GM19452 (cell line): ENCODE measurements at regions not wholly inside any gene's neighbourhood (a gene's known extent, or its start where the extent isn't known, plus 50 kb on each side); places are given as distances from the start of the nearest gene placed in this dataset.

Experiments
- ATAC-seq: cut with Tn5 transposase; IDR thresholded peaks from one replicate; pipeline ENCODE4 v1.9.1; 2021; ENCODE audit not compliant: unreplicated experiment

DNA sequence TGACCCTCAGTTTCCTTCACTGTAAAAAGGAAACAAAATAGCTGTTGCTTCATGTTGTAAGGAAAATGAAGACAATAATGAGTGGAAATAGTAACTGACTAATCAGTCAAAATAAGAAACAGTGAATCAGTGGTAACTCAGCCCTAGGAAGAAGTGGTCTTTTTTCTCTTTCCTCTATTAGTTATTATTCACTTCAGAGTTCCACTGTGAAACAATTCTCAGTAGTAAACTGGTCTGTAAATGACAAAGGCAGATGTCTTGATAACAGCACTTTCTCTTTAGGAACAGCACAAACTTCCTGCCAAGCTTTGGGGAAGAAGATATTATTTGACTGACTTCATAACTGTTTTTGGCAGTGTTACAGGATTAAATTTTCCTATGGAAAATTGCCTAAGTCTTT lies 600.5 kb upstream of the KLHL1 start:
- no peak for ATAC-seq

DNA sequence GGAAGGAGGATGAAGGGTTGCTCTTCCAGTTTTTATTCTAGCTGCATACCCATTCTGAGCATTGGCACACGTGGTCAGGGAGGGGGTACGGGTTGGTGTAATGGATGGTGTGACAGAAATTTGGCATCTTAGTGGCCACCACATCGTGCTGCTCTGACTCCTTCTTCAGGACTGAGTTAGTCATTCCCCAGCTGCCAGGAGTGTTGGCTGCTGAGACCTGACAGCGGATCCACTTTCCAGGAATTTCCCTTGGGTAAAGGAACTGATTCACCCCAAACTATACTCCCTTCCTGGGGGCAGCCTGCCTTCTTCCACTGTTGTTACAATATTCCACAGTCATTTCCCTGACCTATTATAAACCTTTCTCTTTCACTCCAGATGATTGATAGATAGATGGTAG lies 595.5 kb upstream of the KLHL1 start:
- ATAC-seq: no peak

DNA sequence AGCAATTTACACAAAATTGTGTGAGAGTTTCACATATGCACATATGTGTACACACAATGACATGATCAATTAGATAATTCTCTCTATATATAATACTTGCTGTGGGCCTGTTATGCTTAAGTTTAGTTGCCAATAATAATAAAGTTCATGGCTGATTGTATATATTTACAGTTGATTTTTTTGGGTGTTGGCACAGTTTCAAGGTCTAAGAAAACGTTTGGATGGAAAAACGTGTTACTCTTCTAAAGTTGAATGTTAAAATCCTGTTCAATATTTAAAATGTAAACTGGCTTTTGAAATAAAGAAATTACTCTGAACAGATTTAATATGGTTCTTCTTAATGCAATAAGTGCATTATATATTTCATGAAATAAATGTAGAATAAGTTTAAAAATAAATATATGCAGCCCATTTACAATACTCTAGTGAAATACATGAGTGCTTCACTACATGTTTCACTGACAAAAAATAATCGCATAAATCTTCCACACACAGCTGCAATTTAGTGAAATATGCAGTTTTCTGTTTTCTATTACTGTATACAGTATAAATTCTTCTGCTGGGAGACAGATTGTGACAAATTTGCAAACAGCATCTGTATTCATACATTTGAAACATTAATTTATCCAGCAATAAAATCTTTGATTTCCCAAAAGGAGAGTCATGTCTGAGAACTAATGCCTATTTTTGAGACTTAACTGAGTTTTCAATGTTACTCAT lies 586.9 kb upstream of the KLHL1 start:
- ATAC-seq: no peak

DNA sequence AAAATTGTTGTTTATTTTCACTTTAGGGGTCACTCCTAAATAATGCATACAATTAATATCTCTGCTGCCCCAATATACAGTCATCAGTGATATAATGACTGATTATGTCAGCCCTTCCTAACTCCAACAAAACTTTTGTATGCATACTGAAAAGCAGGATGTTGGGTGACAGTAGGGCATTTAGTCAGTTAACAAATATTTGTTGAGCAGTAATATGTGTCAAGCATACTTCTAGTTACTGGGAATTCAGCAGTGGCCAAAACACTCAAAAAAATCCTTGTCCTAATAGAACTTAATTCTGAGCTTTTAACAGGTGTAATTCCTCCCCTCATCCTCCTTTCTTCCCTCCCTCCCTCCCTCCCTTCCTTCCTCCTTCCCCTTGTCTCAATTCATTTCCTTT lies 560.7 kb upstream of the KLHL1 start:
- ATAC-seq: no peak

DNA sequence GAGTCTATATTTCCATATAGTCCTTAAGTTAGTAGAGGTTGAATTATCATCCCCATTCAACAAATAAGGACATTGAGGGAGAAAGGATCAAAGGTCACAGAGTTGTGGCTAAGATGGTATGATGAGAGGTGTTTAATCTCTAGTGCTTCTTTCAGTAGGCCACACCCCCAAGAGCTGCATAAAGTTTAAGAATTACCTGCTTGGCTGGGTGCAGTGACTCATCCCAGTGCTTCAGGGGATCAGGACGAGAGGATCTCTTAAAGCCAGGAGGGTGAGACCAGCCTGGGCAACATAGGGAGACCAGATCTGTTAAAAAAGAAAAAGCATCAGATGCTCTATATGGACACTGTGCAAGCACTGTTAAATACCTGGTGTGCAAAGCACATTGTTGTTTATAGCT lies 560.0 kb upstream of the KLHL1 start:
- ATAC-seq: no peak

DNA sequence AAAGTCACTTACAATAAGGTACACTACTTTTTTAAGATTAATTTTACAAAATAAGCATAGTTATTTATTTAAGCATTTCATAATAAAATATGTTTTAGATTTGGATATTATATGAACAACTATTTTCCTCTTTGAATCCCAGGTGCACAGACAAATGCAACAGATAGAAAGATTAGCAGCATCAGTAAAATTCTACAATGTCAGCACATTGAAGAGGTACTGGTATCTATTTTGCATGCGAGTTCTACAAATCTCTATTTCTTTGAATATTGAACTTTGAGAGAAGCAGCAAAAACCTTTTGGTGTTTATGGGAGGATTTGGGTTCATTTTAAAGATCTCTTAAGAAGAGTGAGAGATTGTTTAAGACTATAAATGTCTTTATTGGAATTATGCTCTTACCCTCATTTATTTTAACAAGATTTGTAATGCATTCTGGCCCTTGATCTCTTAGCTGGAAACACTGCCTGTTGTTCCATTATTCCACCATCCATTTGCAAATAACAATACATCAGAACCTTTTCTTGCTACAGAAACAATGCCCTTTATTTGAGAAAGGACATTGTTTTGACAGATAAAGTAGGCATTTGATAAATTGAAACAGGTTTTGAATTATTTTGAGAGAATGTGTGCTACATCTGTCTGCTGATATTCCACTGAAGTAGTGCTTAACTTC lies 558.8 kb upstream of the KLHL1 start:
- no peak for ATAC-seq

DNA sequence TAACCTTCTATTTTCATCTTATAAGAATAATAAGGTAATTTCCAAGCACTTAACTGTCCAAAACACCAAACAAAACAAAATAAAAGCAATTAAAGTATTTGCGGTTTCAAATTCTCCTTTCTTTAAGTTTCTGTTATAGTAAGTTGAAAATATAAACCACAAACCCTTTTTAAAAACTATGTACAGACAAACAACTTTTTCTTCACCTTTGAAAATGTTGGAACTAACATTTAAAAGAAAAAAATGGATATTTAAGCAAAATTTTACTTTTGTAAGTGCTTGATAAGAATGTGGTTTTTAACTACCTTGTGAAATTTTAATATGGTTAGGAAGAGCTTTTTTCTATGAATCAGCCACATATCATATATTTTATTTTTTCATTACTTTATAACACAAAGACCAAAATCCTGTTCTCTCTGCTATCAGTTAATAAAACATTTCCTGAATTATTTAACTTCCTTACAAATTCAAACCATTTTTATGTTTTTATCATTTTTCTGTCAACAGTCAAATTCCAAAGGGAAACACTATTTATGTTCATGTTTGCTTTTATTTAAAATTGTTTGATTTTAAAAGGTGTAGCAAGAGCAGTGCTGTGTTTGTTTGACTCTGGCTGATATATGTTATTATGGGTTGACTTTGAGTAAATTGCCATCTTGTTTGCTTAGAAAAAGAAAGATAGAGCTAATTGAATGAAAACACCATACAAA lies 554.1 kb upstream of the KLHL1 start:
- ATAC-seq: no peak

DNA sequence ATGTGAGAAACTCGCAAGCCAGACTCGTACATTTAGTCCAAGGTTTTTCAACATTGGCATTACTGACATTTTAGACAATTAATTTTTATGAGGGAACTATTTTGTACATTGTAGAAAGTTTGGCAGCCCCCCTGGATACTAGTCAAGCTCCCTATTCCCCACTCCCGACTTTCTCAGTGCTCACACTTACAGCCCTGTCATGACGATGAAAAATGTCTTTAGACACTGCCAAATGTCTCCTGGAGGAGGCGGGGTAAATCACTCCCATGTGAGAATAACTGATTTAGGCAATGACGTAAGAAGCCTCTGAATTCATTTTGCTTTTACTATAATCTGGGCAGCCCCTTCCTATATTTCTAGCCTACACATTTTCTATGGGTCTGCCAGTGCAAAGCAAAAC lies 535.8 kb upstream of the KLHL1 start:
- no peak for ATAC-seq

DNA sequence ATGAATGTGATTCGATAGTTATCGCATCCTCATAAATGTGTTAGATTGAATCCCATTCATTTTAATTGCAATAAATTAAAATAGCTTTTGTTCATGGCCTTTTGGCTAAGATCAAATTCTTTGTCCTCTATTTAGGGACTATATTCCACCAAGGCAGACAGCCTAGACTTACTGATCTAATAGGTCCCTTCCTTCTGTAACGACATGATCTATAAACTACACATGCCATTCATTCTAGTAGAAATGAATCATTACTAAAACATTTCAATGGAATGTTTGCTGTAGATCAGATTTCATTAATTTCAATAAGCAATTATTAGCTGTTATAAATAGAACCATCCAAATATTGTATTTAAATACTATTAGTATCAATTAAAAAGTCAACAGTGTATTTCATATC lies 526.6 kb upstream of the KLHL1 start:
- no peak for ATAC-seq

DNA sequence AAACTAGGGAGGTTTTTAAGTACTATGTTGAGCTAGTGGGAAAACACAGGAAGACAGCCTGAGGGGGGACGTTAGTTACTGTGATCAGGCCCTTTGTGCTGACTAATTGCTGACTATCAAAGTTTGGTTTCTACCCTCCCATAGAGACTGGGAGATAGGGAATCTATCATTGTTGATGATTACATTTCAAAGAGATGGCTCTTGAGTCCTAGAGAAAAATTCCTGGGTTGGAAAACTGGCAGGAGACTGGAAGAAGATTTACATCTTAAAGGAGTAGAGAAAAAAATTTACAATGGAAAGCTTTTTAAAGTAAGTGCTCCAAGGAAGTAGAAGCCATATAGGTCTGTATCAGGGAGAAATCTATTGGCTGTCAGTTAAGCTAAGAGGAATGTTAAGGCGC lies 522.0 kb upstream of the KLHL1 start:
- ATAC-seq: no peak

DNA sequence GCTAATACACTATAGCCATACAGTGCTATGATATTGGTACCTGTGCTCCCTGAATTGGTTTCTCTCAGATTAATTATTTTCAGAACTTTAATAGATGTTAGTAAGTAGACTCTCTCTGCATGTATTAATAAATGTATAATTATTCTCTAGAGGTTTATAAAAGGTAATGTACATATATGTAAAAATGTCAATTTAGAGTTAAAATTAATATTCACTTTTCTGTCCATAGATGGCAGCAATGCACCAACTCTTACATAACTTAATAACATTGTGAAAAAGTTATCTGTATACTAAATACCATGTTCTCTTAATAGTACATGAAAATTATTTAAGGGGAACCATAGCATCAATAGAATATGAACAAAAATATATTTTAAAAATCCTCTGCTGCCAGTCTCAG lies 515.0 kb upstream of the KLHL1 start:
- ATAC-seq: no peak

DNA sequence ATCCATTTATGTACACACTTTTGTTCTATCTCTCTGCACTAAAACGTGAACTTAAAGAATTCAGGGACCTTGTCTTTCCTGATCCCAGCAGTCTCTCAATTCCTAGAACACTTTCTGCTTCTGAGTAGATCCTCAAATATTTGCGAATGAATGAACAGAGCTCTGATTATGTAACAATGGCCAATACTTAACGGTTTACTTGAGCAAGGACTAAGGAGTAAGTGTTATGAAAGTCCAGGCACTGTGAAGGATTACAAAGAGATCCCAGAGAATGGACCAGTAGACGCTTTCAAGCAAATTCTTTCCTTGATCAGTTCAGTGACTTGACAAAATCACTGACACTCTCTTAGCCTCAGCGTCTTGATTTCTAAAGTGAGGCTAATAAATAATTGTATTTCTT lies 514.5 kb upstream of the KLHL1 start:
- ATAC-seq: no peak

DNA sequence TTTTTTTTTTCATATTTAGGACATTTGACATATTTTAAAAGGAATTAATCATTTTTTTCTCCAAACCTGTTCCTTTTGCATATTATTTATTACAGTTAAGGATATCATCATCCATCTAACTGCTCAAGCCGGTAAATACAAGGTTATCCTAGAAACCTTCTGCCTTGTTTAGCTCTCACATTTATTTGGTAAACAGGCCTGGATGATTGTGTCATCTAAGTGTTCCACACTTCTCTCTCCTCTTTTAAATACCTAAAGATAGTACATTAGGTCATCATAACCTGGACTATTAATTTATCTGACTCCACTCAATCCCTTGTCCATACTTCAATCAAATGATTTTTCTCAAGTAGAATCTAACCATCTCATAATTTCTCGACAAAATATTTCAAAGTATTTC lies 511.7 kb upstream of the KLHL1 start:
- ATAC-seq: no peak

DNA sequence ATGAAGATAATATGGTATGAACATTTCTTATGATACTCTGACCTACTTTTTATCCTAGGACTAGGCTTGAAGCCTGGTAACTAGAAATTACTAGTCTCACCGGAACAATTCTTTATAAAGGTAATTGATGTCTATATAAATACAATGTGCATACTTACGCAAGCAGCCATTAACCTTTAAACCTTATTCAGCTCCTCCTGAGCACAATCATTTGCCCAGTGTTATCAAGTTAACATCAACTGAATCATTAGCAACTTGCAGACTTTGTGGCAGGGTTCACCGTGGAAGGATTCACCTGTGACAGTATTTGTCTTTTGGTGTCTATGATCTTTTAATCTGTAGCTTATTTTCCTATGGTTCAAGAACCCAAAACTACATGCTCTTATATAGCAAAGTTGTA lies 508.6 kb upstream of the KLHL1 start:
- no peak for ATAC-seq

DNA sequence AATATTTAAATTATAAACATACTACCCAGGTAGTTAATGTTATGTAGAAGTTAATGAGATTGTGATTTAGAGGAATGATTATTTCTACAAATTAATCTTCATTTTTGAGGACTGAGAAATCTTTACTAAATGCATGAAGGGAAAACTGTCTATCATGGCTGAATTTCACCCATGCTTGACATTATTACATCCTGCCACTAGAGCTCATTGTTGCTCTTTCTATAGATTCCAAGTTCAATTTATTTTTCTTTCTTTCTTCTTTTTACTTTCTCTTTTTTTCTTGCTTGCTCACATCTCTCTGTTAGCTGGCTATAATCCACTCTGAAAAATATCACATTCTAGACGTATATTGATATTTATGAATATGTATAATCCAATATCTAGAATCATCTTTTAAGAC lies 505.0 kb upstream of the KLHL1 start:
- no peak for ATAC-seq

DNA sequence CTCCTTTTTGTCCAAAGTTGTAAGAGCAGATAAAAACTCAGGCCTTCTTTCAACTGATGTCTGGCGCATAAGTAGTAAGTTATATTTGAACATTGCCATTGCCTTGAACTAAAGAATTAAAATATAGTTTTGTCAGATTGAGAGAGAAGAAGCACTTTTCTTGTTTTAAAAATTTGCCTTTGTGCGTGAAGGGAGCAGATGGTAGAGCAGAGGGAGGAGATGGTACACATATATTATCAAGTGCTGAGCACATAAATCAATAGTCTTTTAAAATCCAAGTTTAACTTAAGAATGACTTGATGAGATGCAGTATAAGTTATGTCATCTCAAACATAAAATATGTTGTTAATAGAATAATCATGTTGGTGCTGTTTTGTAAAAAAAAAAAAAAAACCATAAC lies 504.6 kb upstream of the KLHL1 start:
- ATAC-seq: no peak

DNA sequence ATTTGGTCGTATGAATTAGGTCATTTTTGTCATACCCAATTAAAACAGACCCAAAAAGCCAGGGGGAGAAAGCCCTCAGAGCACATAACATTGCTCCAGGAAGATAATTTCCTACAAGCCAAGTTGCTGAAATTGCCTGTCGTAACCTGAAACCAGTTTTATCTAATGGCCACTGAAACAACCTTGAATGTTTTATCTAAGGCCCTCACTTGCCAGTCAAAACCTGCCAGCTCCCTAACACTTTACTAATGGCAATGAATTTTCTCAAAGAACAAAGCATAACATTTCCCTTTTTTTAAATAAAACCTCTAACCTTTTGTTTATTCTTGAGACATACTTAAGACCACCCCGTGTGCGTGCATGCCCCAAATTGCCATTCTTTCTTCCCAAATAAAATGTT lies 496.2 kb upstream of the KLHL1 start:
- no peak for ATAC-seq

DNA sequence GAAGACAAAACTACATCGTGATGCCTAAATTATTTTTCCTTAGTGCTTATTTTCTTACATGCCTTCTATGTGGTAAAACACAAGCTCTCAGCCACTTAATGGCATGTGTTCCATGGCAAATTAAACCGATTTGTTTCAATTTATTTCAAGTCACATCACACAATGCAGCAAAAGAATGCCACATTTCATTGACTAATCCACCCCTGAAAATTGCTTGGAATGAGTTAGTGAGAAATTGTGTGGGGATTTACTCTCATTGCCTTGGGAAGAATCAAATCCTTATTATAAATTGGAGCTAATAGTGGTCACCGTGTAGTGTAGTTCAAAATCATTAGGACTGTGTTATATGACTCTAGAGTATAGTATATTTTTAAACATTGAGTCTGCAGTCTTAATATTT lies 485.5 kb upstream of the KLHL1 start:
- no peak for ATAC-seq

DNA sequence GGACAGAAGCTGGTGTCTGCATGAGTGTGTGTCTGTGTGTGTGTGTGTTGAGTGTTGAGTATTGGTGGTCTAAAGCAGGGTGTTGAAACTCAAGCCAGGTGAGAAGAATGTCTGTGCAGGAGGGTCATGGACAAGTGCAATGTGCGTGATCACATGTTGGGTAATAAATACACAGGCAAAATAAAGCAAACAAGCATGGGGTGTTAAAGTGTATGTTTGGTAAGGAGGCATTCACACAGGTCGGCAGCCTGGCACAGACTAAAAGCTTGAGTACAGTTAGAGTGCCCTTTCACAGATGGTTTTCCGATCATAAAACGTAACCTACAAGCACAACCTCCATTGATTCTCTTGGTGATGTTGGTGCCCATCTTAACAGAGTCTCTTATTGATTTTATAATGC lies 476.9 kb upstream of the KLHL1 start:
- no peak for ATAC-seq

DNA sequence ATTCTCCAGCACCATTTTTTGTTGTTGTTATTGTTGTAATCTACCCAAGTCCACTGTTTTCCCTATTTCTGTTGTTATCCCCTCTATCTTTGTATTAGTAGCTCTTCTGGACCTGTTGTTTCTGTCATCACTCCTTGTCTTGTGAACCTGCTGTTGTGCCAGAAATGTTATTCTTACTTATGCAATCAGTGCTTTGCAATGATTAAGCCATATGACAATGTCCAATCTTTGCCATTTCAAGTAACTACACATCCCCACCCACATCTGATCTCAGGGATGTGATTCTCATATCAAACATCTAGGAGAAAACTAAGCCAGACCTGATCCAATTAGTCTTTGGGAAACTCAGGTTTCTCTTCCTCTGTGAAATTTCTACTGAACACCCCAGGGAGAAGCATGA lies 472.6 kb upstream of the KLHL1 start:
- ATAC-seq: no peak

DNA sequence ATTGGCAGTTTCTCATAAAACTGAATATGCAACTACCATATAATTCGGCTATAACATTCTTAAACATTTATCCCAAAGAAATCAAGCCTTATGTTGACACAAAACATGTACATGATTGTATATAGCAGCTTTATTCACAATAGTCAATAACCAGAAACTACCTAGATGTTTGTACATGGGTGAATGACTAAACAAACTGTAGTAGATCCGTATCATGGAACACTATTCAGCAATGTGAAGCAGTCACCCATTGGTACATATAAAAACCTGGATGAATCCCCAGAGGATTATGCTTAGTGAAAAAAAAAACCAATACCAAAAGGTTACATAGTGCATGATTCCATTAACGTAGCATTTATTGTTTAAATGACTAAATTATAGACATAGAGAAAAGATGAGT lies 471.7 kb upstream of the KLHL1 start:
- ATAC-seq: no peak

DNA sequence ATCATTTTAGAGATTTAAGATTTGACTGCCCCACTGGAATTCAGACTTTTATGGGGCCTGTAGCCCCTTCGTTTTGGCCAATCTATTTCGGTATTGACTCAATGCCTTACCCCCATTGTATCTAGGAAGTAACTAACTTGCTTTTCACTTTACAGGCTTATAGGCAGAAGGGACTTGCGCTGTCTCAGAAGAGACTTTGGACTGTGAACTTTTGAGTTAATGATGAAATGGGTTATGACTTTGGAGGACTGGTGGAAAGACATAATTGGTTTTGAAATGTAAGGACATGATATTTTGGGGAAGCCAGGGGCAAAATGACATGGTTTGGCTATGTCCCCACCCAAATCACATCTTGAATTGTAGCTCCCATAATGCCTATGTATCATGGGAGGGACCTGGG lies 463.0 kb upstream of the KLHL1 start:
- ATAC-seq: no peak
